ENCODE measurements at regions not wholly inside any gene's neighbourhood (a gene's known extent, or its start where the extent isn't known, plus 50 kb on each side); places are given as distances from the start of the nearest gene placed in this dataset.
A peak's percentile ranks its signal among the peaks of the same experiment; 100 is the strongest.

DNA sequence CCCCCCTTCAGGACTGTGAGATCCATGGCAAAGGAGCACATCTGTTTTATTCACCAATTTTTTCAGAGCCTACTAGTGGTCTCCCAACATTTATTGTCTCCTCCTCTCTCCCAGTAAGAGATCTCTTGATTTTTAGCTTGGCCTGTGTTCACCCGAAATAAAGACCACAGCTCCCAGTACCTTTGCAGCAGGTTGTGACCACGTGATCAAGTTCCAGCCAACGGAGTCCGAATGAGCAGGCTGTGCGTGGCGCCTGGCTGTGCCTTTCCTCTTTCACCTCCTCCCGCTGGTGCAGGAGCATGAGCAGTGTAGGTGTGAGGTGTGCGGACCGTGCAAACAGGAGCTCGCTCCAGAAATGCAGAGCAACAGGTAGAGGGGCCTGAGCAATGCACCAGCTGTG lies 143.6 kb upstream of the GLI2 start:
- Mint-ChIP-seq H3K4me3 (no peak overlapping the region), H3K36me3 (ENCODE audit: insufficient read depth in 1 of 3, low read depth in 3 of 3) (no peaks in the 10 kb centered on the region), H3K27ac (peak overlapping the region in 1 of 3 experiments; percentile 15; a peak in 1 of 7 replicates), H3K27me3 (ENCODE audit: low read depth) (peaks cover 87% of the 10 kb centered on the region), H3K9me3 (no peaks in the 10 kb centered on the region; a peak in 1 of 5 replicates), H3K4me1 (peaks cover 75 to 78% of the 10 kb centered on the region in 2 experiments)
- Histone ChIP-seq H2BK20ac (ENCODE audit: low read depth, low read length, poor library complexity, severe bottlenecking) (no peak overlapping the region), H2BK12ac (ENCODE audit: insufficient read length, low read depth, low read length) (no peak overlapping the region), H3K9me3 (ENCODE audit: control insufficient read depth, low read depth, low read length) (no peaks in the 10 kb centered on the region), H2AFZ (ENCODE audit: low read length) (no peak overlapping the region), H3K4me1 (ENCODE audit: insufficient read depth, low read length) (peaks cover 5% of the 10 kb centered on the region; the same call in 1 of the 2 replicates), H3K23me2 (ENCODE audit: insufficient read length, low read depth, low read length, poor library complexity, severe bottlenecking) (peaks cover 6% of the 10 kb centered on the region), H3K9ac (ENCODE audit: extremely low read depth, insufficient read length, low read length) (no peak overlapping the region), H3K14ac (ENCODE audit: insufficient read depth, low read length) (no peak overlapping the region), H2BK15ac (ENCODE audit: low read depth, low read length) (no peak overlapping the region), H3K56ac (ENCODE audit: insufficient read length, low read depth, low read length) (no peak overlapping the region), H4K20me1 (ENCODE audit: control insufficient read depth, insufficient read depth, insufficient read length) (no peaks in the 10 kb centered on the region), H4K8ac (replicated peaks; ENCODE audit: insufficient read length, low read depth, low read length) (no peak overlapping the region), H3K23ac (ENCODE audit: insufficient read length, low read depth, low read length) (no peak overlapping the region), H2BK5ac (ENCODE audit: insufficient read length, low read length) (no peak overlapping the region), H3K27me3 (ENCODE audit: insufficient read depth, low read length) (peaks cover 14% of the 10 kb centered on the region; the same call in 1 of the 2 replicates), H3K79me1 (ENCODE audit: insufficient read depth, low read depth, low read length, poor library complexity, severe bottlenecking) (no peaks in the 10 kb centered on the region), H3T11ph (ENCODE audit: low read length) (no peak overlapping the region), H4K91ac (ENCODE audit: insufficient read length, low read depth, low read length) (no peak overlapping the region), H2AK5ac (ENCODE audit: insufficient read length, low read length) (no peak overlapping the region), H3K18ac (ENCODE audit: insufficient read length, low read depth, low read length) (no peak overlapping the region), H4K5ac (ENCODE audit: insufficient read length, low read depth, low read length) (no peak overlapping the region), H2BK120ac (ENCODE audit: low read depth, low read length, poor library complexity, severe bottlenecking) (no peak overlapping the region), H3K4ac (ENCODE audit: low read depth, low read length) (no peak overlapping the region), H3K79me2 (ENCODE audit: insufficient read depth, low read length) (no peaks in the 10 kb centered on the region), H3K27ac (ENCODE audit: insufficient read length, low read depth, low read length) (no peak overlapping the region), H3K4me2 (ENCODE audit: insufficient read depth, insufficient read length, low read length) (no peak overlapping the region)
- no CpG with 5 or more reads among the region's 10 CpGs for WGBS (ENCODE audit: extremely low coverage, insufficient read length, low lambda C conversion rate)
- TF ChIP-seq, protein P1, sequence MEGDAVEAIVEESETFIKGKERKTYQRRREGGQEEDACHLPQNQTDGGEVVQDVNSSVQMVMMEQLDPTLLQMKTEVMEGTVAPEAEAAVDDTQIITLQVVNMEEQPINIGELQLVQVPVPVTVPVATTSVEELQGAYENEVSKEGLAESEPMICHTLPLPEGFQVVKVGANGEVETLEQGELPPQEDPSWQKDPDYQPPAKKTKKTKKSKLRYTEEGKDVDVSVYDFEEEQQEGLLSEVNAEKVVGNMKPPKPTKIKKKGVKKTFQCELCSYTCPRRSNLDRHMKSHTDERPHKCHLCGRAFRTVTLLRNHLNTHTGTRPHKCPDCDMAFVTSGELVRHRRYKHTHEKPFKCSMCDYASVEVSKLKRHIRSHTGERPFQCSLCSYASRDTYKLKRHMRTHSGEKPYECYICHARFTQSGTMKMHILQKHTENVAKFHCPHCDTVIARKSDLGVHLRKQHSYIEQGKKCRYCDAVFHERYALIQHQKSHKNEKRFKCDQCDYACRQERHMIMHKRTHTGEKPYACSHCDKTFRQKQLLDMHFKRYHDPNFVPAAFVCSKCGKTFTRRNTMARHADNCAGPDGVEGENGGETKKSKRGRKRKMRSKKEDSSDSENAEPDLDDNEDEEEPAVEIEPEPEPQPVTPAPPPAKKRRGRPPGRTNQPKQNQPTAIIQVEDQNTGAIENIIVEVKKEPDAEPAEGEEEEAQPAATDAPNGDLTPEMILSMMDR (conservative IDR thresholded peaks at IDR 0.05) = no peak
- DNase-seq = no peak

Data from H9 (cell line).